OCI-LY3 (cell line): ENCODE measurements at regions not wholly inside any gene's neighbourhood (a gene's known extent, or its start where the extent isn't known, plus 50 kb on each side); places are given as distances from the start of the nearest gene placed in this dataset.

Experiments used
- H2AFZ ChIP-seq: fragments of 200-600, 300-600 bp; shearing (Covaris generic); 2 replicates; pipeline ENCODE4 v1.6.0; 2014; ENCODE audit warnings: antibody characterized with exemption, low read depth, low read length
- H3K27ac ChIP-seq: fragments of 200-600, 300-600 bp; sonication (generic); 2 replicates; pipeline ENCODE4 v1.5.1; 2014; ENCODE audit warnings: mild to moderate bottlenecking, low read length, moderate library complexity, mixed read lengths
- H3K27me3 ChIP-seq: fragments of 200-600, 300-600 bp; sonication (generic); 2 replicates; pipeline ENCODE4 v1.6.1; 2014; ENCODE audit warnings: low read depth, low read length, mixed read lengths
- H3K36me3 ChIP-seq: fragments of 200-600, 300-600 bp; sonication (generic); replicated peaks from 2 replicates; pipeline ENCODE3; 2014; ENCODE audit warnings: low read depth, low read length, mixed read lengths
- H3K4me1 ChIP-seq: fragments of 300-600, 200-600 bp; sonication (generic); 2 replicates; pipeline ENCODE4 v1.6.1; 2014; ENCODE audit warnings: low read length, mixed read lengths
- H3K4me2 ChIP-seq: fragments of 200-600, 300-600 bp; sonication (generic); 2 replicates; pipeline ENCODE4 v1.6.1; 2014; ENCODE audit warnings: low read length, mixed read lengths
- H3K4me3 ChIP-seq: fragments of 300-600, 200-600 bp; sonication (generic); 2 replicates; pipeline ENCODE4 v1.5.1; 2014; ENCODE audit warnings: antibody characterized with exemption, mild to moderate bottlenecking, low read length, moderate library complexity
- H3K79me2 ChIP-seq: fragments of 300-600, 200-600 bp; shearing (Covaris generic); 2 replicates; pipeline ENCODE4 v1.6.1; 2014; ENCODE audit warnings: mild to moderate bottlenecking, low read length, mixed read lengths
- H3K9ac ChIP-seq: fragments of 300-600, 200-600 bp; shearing (Covaris generic); 2 replicates; pipeline ENCODE4 v1.6.0; 2014; ENCODE audit warnings: mild to moderate bottlenecking, low read length, moderate library complexity
- H3K9me3 ChIP-seq: fragments of 200-600, 300-600 bp; shearing (Covaris generic); 2 replicates; pipeline ENCODE4 v1.6.1; 2014; ENCODE audit warnings: low read length, mixed read lengths; ENCODE audit not compliant: insufficient read depth
- H4K20me1 ChIP-seq: fragments of 200-600, 300-600 bp; sonication (generic); 2 replicates; pipeline ENCODE4 v1.6.1; 2016; ENCODE audit warnings: low read length, mixed read lengths; ENCODE audit not compliant: insufficient read depth
- CTCF ChIP-seq: fragments of 200-600, 300-600 bp; sonication (generic); IDR thresholded peaks from 2 replicates; pipeline ENCODE4 v1.5.1; 2014; ENCODE audit warnings: antibody characterized with exemption, low read length, low read depth
- EZH2phosphoT487 ChIP-seq: fragments of 200-600 bp; shearing (Covaris generic); IDR thresholded peaks from 2 replicates; pipeline ENCODE4 v1.6.1; 2018; ENCODE audit warnings: antibody characterized with exemption, mixed run types, low read depth

GRCh38 chr11:28981381-28981780 lies 873.2 kb downstream of the METTL15 start:
- H3K4me2 ChIP-seq = no peak overlapping the region

GRCh38 chr11:28976801-28977145 lies 868.6 kb downstream of the METTL15 start:
- H3K9ac ChIP-seq = no peak overlapping the region
- no peak overlapping the region for H2AFZ ChIP-seq
- H3K4me1 ChIP-seq = 0 out of 2 replicates have a peak, but pooled peaks cover 2% of the 10 kb centered on the region
- H4K20me1 ChIP-seq = no peaks in the 10 kb centered on the region
- H3K4me2 ChIP-seq = no peak overlapping the region
- no peak overlapping the region for H3K4me3 ChIP-seq
- no peaks in the 10 kb centered on the region for H3K27me3 ChIP-seq
- no peak overlapping the region for H3K27ac ChIP-seq
- TF ChIP-seq CTCF = no peak
- no peaks in the 10 kb centered on the region for H3K36me3 ChIP-seq
- H3K9me3 ChIP-seq = no peaks in the 10 kb centered on the region
- no peaks in the 10 kb centered on the region for H3K79me2 ChIP-seq

More at GRCh38 chr11:28981381-28981780, 873.2 kb downstream of the METTL15 start:
- Histone ChIP-seq H3K9me3 (no peaks in the 10 kb centered on the region), H3K79me2 (no peaks in the 10 kb centered on the region), H4K20me1 (no peaks in the 10 kb centered on the region), H3K27me3 (no peaks in the 10 kb centered on the region), H3K9ac (no peak overlapping the region), H3K36me3 (no peaks in the 10 kb centered on the region), H3K4me1 (no peaks in the 10 kb centered on the region), H2AFZ (no peak overlapping the region), H3K27ac (no peak overlapping the region), H3K4me3 (no peak overlapping the region)
- TF ChIP-seq EZH2phosphoT487 = no peak
- TF ChIP-seq CTCF = no peak

GRCh38 chr11:28976012-28976800 lies 868.0 kb downstream of the METTL15 start:
- Histone ChIP-seq H4K20me1 (no peaks in the 10 kb centered on the region), H3K4me3 (no peak overlapping the region), H3K9ac (no peak overlapping the region), H3K9me3 (no peaks in the 10 kb centered on the region), H3K4me2 (no peak overlapping the region), H3K79me2 (no peaks in the 10 kb centered on the region), H2AFZ (peak overlapping the region; percentile 30; the same call in 1 of the 2 replicates), H3K36me3 (no peaks in the 10 kb centered on the region), H3K27ac (no peak overlapping the region), H3K27me3 (no peaks in the 10 kb centered on the region), H3K4me1 (0 out of 2 replicates have a peak, but pooled peaks cover 2% of the 10 kb centered on the region)
- TF ChIP-seq EZH2phosphoT487 = no peak
- TF ChIP-seq CTCF = no peak

GRCh38 chr11:28969832-28970231 lies 861.6 kb downstream of the METTL15 start:
- H4K20me1 ChIP-seq = no peaks in the 10 kb centered on the region
- H3K36me3 ChIP-seq = no peaks in the 10 kb centered on the region
- H3K27ac ChIP-seq = no peak overlapping the region
- no peak overlapping the region for H3K4me3 ChIP-seq
- TF ChIP-seq CTCF = no peak
- no peak for TF ChIP-seq EZH2phosphoT487
- H3K9ac ChIP-seq = no peak overlapping the region
- H3K27me3 ChIP-seq = no peaks in the 10 kb centered on the region
- no peaks in the 10 kb centered on the region for H3K79me2 ChIP-seq
- H3K4me1 ChIP-seq = peaks cover 8% of the 10 kb centered on the region
- no peaks in the 10 kb centered on the region for H3K9me3 ChIP-seq
- no peak overlapping the region for H3K4me2 ChIP-seq
- H2AFZ ChIP-seq = no peak overlapping the region
